Muscle of leg (tissue), 3 donors: ENCODE measurements at regions not wholly inside any gene's neighbourhood (a gene's known extent, or its start where the extent isn't known, plus 50 kb on each side); places are given as distances from the start of the nearest gene placed in this dataset.

ENCODE experiments used
- DNase-seq: peaks from one replicate; pipeline ENCODE4 v3.0.0; 2013
- H3K27ac ChIP-seq: one replicate; pipeline ENCODE4 v1.5.1; 2013; ENCODE audit warnings: mild to moderate bottlenecking, low read length, control low read depth
- H3K27me3 ChIP-seq: one replicate; pipeline ENCODE4 v1.6.1; 2013; ENCODE audit warnings: low read length; ENCODE audit not compliant: control insufficient read depth, insufficient read depth
- H3K36me3 ChIP-seq: one replicate; pipeline ENCODE4 v1.6.1; 2013; ENCODE audit warnings: low read length; ENCODE audit not compliant: control insufficient read depth, insufficient read depth
- H3K4me1 ChIP-seq: one replicate; pipeline ENCODE4 v1.6.1; 2013; ENCODE audit warnings: low read length; ENCODE audit not compliant: control insufficient read depth, insufficient read depth
- H3K4me3 ChIP-seq: one replicate; pipeline ENCODE4 v1.5.1; 2013; ENCODE audit warnings: low read length, control low read depth
- H3K9me3 ChIP-seq: replicated peaks from 2 replicates; pipeline ENCODE4 v1.6.1; 2013; ENCODE audit warnings: low read depth, low read length; ENCODE audit not compliant: control insufficient read depth
- WGBS: methylation state at CpG from one replicate; pipeline ENCODE4 v1.1.5; 2013; ENCODE audit warnings: missing lambda C conversion rate; ENCODE audit not compliant: insufficient coverage; 5-methylcytosine and 5-hydroxymethylcytosine counted together

GRCh38 chr7:46253520-46253919, 332.4 kb upstream of the IGFBP3 start:
- Histone ChIP-seq H3K4me1 (no peaks in the 10 kb centered on the region), H3K4me3 (no peak overlapping the region), H3K36me3 (no peaks in the 10 kb centered on the region), H3K9me3 (no peaks in the 10 kb centered on the region), H3K27me3 (no peaks in the 10 kb centered on the region), H3K27ac (no peak overlapping the region)
- DNase-seq, result no peak
- WGBS, result 100% methylated on average over 1 of the region's 1 CpG

- Histone ChIP-seq H3K36me3 (no peaks in the 10 kb centered on the region), H3K4me1 (no peaks in the 10 kb centered on the region), H3K27me3 (no peaks in the 10 kb centered on the region), H3K9me3 (no peaks in the 10 kb centered on the region), H3K4me3 (no peak overlapping the region), H3K27ac (no peak overlapping the region)
- no peak for DNase-seq
- no CpG with 5 or more reads among the region's 1 CpG for WGBS
These were observed 326.6 kb upstream of the IGFBP3 start for GRCh38 chr7:46247664-46248063.

GRCh38 chr7:46245586-46246111, 324.6 kb upstream of the IGFBP3 start:
- Histone ChIP-seq H3K36me3 (no peaks in the 10 kb centered on the region), H3K4me1 (no peaks in the 10 kb centered on the region), H3K4me3 (no peak overlapping the region), H3K27ac (peak overlapping the region; percentile 65), H3K9me3 (no peaks in the 10 kb centered on the region), H3K27me3 (no peaks in the 10 kb centered on the region)
- DNase-seq, result peak; percentile 43
- WGBS, result 70% methylated on average over 4 of the region's 4 CpGs

GRCh38 chr7:46244757-46245156, 323.7 kb upstream of the IGFBP3 start:
- DNase-seq, result no peak
- H3K36me3 ChIP-seq, result no peaks in the 10 kb centered on the region
- H3K9me3 ChIP-seq, result no peaks in the 10 kb centered on the region
- H3K27ac ChIP-seq, result peak overlapping the region; percentile 65
- no peak overlapping the region for H3K4me3 ChIP-seq
- H3K4me1 ChIP-seq, result no peaks in the 10 kb centered on the region
- no CpG with 5 or more reads among the region's 2 CpGs for WGBS
- H3K27me3 ChIP-seq, result no peaks in the 10 kb centered on the region

GRCh38 chr7:46243406-46243805, 322.3 kb upstream of the IGFBP3 start:
- H3K27ac ChIP-seq, result no peak overlapping the region
- DNase-seq, result no peak
- H3K27me3 ChIP-seq, result no peaks in the 10 kb centered on the region
- no peaks in the 10 kb centered on the region for H3K9me3 ChIP-seq
- H3K36me3 ChIP-seq, result no peaks in the 10 kb centered on the region
- H3K4me3 ChIP-seq, result no peak overlapping the region
- no peaks in the 10 kb centered on the region for H3K4me1 ChIP-seq
- no CpG with 5 or more reads among the region's 1 CpG for WGBS

GRCh38 chr7:46239846-46240245, 318.8 kb upstream of the IGFBP3 start:
- no peak for DNase-seq
- Histone ChIP-seq H3K4me3 (no peak overlapping the region), H3K27ac (no peak overlapping the region), H3K9me3 (no peaks in the 10 kb centered on the region), H3K4me1 (no peaks in the 10 kb centered on the region), H3K36me3 (no peaks in the 10 kb centered on the region), H3K27me3 (no peaks in the 10 kb centered on the region)
- WGBS, result no CpG with 5 or more reads among the region's 5 CpGs

GRCh38 chr7:46237466-46237865, 316.4 kb upstream of the IGFBP3 start:
- peak; percentile 93 for DNase-seq
- WGBS, result no CpG with 5 or more reads among the region's 1 CpG
- peak overlapping the region; percentile 4 for H3K27ac ChIP-seq
- no peaks in the 10 kb centered on the region for H3K36me3 ChIP-seq
- no peak overlapping the region for H3K4me3 ChIP-seq
- H3K27me3 ChIP-seq, result no peaks in the 10 kb centered on the region
- no peaks in the 10 kb centered on the region for H3K9me3 ChIP-seq
- no peaks in the 10 kb centered on the region for H3K4me1 ChIP-seq

- WGBS, result no CpG with 5 or more reads among the region's 1 CpG
- DNase-seq, result no peak
These were observed 312.7 kb upstream of the IGFBP3 start for GRCh38 chr7:46233585-46234329.

GRCh38 chr7:46230990-46231305, 309.9 kb upstream of the IGFBP3 start:
- Histone ChIP-seq H3K27me3 (no peaks in the 10 kb centered on the region), H3K9me3 (no peaks in the 10 kb centered on the region), H3K4me1 (peaks cover 2% of the 10 kb centered on the region), H3K36me3 (no peaks in the 10 kb centered on the region), H3K27ac (no peak overlapping the region), H3K4me3 (no peak overlapping the region)
- DNase-seq, result no peak

More at GRCh38 chr7:46233585-46234329, 312.7 kb upstream of the IGFBP3 start:
- Histone ChIP-seq H3K9me3 (no peaks in the 10 kb centered on the region), H3K27me3 (no peaks in the 10 kb centered on the region), H3K36me3 (no peaks in the 10 kb centered on the region), H3K27ac (no peak overlapping the region), H3K4me1 (peaks cover 2% of the 10 kb centered on the region), H3K4me3 (no peak overlapping the region)

GRCh38 chr7:46230298-46230989, 309.4 kb upstream of the IGFBP3 start:
- no peaks in the 10 kb centered on the region for H3K27me3 ChIP-seq
- H3K36me3 ChIP-seq, result no peaks in the 10 kb centered on the region
- H3K4me1 ChIP-seq, result peaks cover 2% of the 10 kb centered on the region
- no CpG with 5 or more reads among the region's 3 CpGs for WGBS
- peak; percentile 45 for DNase-seq
- H3K4me3 ChIP-seq, result no peak overlapping the region
- no peak overlapping the region for H3K27ac ChIP-seq
- H3K9me3 ChIP-seq, result no peaks in the 10 kb centered on the region
